IMR-90 (cell line): ENCODE measurements at regions not wholly inside any gene's neighbourhood (a gene's known extent, or its start where the extent isn't known, plus 50 kb on each side); places are given as distances from the start of the nearest gene placed in this dataset. TPM values are rescaled to one million over a fixed set of nuclear protein-coding genes. Genes with fewer than 3 reads are reported as not detected.

ENCODE experiments used
- microRNA-seq, 2 experiments: library from miRNA; stranded (forward) in 1 of 2; unstranded in 1 of 2; fragments of 10-50 nt in 1 of 2; fragments of <30 nt in 1 of 2; gene quantifications in 1 of 2; microRNA quantifications in 1 of 2; one replicate each; pipeline versions ENCODE3 to v1.1.0; 2013 to 2020; ENCODE audit not compliant: insufficient read depth in 1 of 2, insufficient read length in 1 of 2, unreplicated experiment in 1 of 2
- small RNA-seq, 5 experiments: library from RNA; depleted of rRNA; stranded (forward); fragments of <200 nt; gene quantifications; one replicate each; pipeline ENCODE3, GENCODE V24; 2012

Small RNA genes lying in the stretch of these regions (microRNA-seq; reads per million reads assigned to microRNA genes)
- gene RF00092 (ENCODE audit: insufficient read depth, insufficient read length): not detected

Small RNA genes lying in the stretch of these regions (small RNA-seq; reads per million reads assigned to genes)
- gene RF00092: 0 reads per million in 5 experiments
